Neural cell (in vitro differentiated cells): ENCODE measurements at regions not wholly inside any gene's neighbourhood (a gene's known extent, or its start where the extent isn't known, plus 50 kb on each side); places are given as distances from the start of the nearest gene placed in this dataset.

Experiments used
- H2AFZ ChIP-seq: fragments of 200-600, 300-800 bp; sonication (generic), shearing (Covaris generic); 2 replicates; pipeline ENCODE4 v1.6.0; 2014; ENCODE audit warnings: low read depth, mild to moderate bottlenecking, antibody characterized with exemption, low read length, moderate library complexity
- H3F3A ChIP-seq: fragments of 200-600 bp; shearing (Covaris generic); 2 replicates; pipeline ENCODE4 v1.6.1; 2016; ENCODE audit warnings: mild to moderate bottlenecking, moderate library complexity, mixed read lengths, antibody characterized with exemption, low read length; ENCODE audit not compliant: insufficient read depth, poor library complexity, severe bottlenecking
- H3K27ac ChIP-seq: fragments of 200-600, 300-800 bp; sonication (generic), shearing (Covaris generic); 2 replicates; pipeline ENCODE4 v1.5.1; 2014; ENCODE audit warnings: mild to moderate bottlenecking, low read length, moderate library complexity
- H3K27me3 ChIP-seq: fragments of 300-800, 200-600 bp; sonication (generic), shearing (Covaris generic); 2 replicates; pipeline ENCODE4 v1.6.0; 2014; ENCODE audit warnings: mild to moderate bottlenecking, low read depth, low read length, moderate library complexity; ENCODE audit not compliant: insufficient read depth
- H3K36me3 ChIP-seq: fragments of 300-800, 200-600 bp; sonication (generic), shearing (Covaris generic); 2 replicates; pipeline ENCODE4 v1.5.1; 2014; ENCODE audit warnings: mild to moderate bottlenecking, antibody characterized with exemption, low read length, moderate library complexity; ENCODE audit not compliant: insufficient read depth
- H3K4me2 ChIP-seq: fragments of 300-800, 200-600 bp; sonication (generic), shearing (Covaris generic); 2 replicates; pipeline ENCODE4 v1.6.0; 2014; ENCODE audit warnings: mild to moderate bottlenecking, low read length
- H3K4me3 ChIP-seq: fragments of 300-800, 200-600 bp; sonication (generic), shearing (Covaris generic); 2 replicates; pipeline ENCODE4 v1.5.1; 2014; ENCODE audit warnings: mild to moderate bottlenecking, low read length, moderate library complexity
- H3K79me2 ChIP-seq: fragments of 200-600 bp; shearing (Covaris generic); replicated peaks from 2 replicates; pipeline ENCODE4 v1.6.0; 2014; ENCODE audit warnings: mild to moderate bottlenecking, low read length, moderate library complexity; ENCODE audit not compliant: insufficient read depth
- H3K9ac ChIP-seq: fragments of 300-800, 200-600 bp; sonication (generic), shearing (Covaris generic); 2 replicates; pipeline ENCODE4 v1.6.1; 2016; ENCODE audit warnings: mild to moderate bottlenecking, low read length, mixed read lengths
- H3K9me2 ChIP-seq: fragments of 200-600 bp; shearing (Covaris generic); 2 replicates; pipeline ENCODE4 v1.6.1; 2016; ENCODE audit warnings: mild to moderate bottlenecking, low read length, mixed read lengths; ENCODE audit not compliant: insufficient read depth
- H3K9me3 ChIP-seq: fragments of 200-600, 300-800 bp; sonication (generic), shearing (Covaris generic); 2 replicates; pipeline ENCODE4 v1.6.1; 2016; ENCODE audit warnings: mild to moderate bottlenecking, mixed run types, low read length, moderate library complexity, mixed read lengths
- H4K20me1 ChIP-seq: fragments of 200-600 bp; shearing (Covaris generic); 2 replicates; pipeline ENCODE4 v1.6.1; 2016; ENCODE audit warnings: mild to moderate bottlenecking, mixed run types; ENCODE audit not compliant: insufficient read depth
- EP300 ChIP-seq: fragments of 450-650 bp; conservative IDR thresholded peaks from 2 replicates; pipeline ENCODE4 v1.6.1; 2014; ENCODE audit warnings: antibody characterized with exemption, mild to moderate bottlenecking, moderate library complexity; ENCODE audit not compliant: poor library complexity, severe bottlenecking
- EZH2 ChIP-seq: fragments of 200-600, 300-800 bp; shearing (Covaris generic), sonication (generic); IDR thresholded peaks from 2 replicates; pipeline ENCODE4 v1.6.1; 2014; ENCODE audit warnings: antibody characterized with exemption, low read length, borderline replicate concordance, mild to moderate bottlenecking; ENCODE audit not compliant: insufficient read depth, poor library complexity, severe bottlenecking
- MXI1 ChIP-seq: fragments of 450-650 bp; conservative IDR thresholded peaks from 2 replicates; pipeline ENCODE4 v1.6.1; 2014; ENCODE audit warnings: antibody characterized with exemption, mild to moderate bottlenecking; ENCODE audit not compliant: poor library complexity, severe bottlenecking
- POLR2AphosphoS5 ChIP-seq: IDR thresholded peaks from 2 replicates; pipeline ENCODE4 v1.6.1; 2012
- RAD21 ChIP-seq: fragments of 450-650 bp; conservative IDR thresholded peaks from 2 replicates; pipeline ENCODE4 v1.6.1; 2014; ENCODE audit warnings: antibody characterized with exemption, mild to moderate bottlenecking, moderate library complexity
- SMC3 ChIP-seq: fragments of 450-650 bp; conservative IDR thresholded peaks from 2 replicates; pipeline ENCODE4 v1.6.1; 2014; ENCODE audit warnings: antibody characterized with exemption, mild to moderate bottlenecking, moderate library complexity; ENCODE audit not compliant: poor library complexity
- TAF1 ChIP-seq: IDR thresholded peaks from 2 replicates; pipeline ENCODE4 v1.6.1; 2012; ENCODE audit warnings: low read depth
- TF ChIP-seq, protein P1 (sequence below): fragments of 450-650 bp; IDR thresholded peaks from 2 replicates; pipeline ENCODE4 v1.5.1; 2014; ENCODE audit warnings: antibody characterized with exemption, mild to moderate bottlenecking, moderate library complexity; ENCODE audit not compliant: poor library complexity, severe bottlenecking
- TF ChIP-seq, protein P2 (sequence below): IDR thresholded peaks from 2 replicates; pipeline ENCODE4 v1.6.1; 2012; ENCODE audit warnings: borderline replicate concordance

DNA sequence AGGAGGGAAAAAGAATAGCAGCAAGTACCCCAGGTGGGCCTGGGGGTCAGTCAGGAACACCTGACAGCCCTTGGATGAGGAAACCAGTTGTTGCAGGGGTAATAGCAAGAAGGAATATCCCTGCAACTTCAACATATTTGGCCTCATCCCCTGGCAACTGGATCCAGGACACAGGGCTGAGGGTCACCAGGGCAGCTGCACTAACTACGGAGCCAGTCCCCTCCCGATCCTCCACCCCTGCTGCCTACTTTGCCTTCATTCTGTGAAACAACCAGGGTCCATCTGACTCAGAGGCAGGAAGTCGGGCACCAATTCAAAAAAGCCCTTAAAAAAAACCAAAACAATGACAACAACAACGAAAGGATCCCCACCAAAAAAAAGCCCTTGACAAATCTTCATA is 52.9 kb downstream of the FRMPD3 start:
- H3K4me3 ChIP-seq = no peak overlapping the region
- H3K27ac ChIP-seq = no peak overlapping the region
- H3K9me3 ChIP-seq = no peaks in the 10 kb centered on the region
- H3K27me3 ChIP-seq = peaks cover 19% of the 10 kb centered on the region
- no peaks in the 10 kb centered on the region for H3K9me2 ChIP-seq
- no peaks in the 10 kb centered on the region for H3F3A ChIP-seq
- H4K20me1 ChIP-seq = no peaks in the 10 kb centered on the region
- TF ChIP-seq, protein P1, sequence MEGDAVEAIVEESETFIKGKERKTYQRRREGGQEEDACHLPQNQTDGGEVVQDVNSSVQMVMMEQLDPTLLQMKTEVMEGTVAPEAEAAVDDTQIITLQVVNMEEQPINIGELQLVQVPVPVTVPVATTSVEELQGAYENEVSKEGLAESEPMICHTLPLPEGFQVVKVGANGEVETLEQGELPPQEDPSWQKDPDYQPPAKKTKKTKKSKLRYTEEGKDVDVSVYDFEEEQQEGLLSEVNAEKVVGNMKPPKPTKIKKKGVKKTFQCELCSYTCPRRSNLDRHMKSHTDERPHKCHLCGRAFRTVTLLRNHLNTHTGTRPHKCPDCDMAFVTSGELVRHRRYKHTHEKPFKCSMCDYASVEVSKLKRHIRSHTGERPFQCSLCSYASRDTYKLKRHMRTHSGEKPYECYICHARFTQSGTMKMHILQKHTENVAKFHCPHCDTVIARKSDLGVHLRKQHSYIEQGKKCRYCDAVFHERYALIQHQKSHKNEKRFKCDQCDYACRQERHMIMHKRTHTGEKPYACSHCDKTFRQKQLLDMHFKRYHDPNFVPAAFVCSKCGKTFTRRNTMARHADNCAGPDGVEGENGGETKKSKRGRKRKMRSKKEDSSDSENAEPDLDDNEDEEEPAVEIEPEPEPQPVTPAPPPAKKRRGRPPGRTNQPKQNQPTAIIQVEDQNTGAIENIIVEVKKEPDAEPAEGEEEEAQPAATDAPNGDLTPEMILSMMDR = no peak
- TF ChIP-seq EZH2 (no peak), POLR2AphosphoS5 (no peak), EP300 (no peak), RAD21 (no peak), TAF1 (no peak), SMC3 (no peak), MXI1 (no peak)
- TF ChIP-seq, protein P2, sequence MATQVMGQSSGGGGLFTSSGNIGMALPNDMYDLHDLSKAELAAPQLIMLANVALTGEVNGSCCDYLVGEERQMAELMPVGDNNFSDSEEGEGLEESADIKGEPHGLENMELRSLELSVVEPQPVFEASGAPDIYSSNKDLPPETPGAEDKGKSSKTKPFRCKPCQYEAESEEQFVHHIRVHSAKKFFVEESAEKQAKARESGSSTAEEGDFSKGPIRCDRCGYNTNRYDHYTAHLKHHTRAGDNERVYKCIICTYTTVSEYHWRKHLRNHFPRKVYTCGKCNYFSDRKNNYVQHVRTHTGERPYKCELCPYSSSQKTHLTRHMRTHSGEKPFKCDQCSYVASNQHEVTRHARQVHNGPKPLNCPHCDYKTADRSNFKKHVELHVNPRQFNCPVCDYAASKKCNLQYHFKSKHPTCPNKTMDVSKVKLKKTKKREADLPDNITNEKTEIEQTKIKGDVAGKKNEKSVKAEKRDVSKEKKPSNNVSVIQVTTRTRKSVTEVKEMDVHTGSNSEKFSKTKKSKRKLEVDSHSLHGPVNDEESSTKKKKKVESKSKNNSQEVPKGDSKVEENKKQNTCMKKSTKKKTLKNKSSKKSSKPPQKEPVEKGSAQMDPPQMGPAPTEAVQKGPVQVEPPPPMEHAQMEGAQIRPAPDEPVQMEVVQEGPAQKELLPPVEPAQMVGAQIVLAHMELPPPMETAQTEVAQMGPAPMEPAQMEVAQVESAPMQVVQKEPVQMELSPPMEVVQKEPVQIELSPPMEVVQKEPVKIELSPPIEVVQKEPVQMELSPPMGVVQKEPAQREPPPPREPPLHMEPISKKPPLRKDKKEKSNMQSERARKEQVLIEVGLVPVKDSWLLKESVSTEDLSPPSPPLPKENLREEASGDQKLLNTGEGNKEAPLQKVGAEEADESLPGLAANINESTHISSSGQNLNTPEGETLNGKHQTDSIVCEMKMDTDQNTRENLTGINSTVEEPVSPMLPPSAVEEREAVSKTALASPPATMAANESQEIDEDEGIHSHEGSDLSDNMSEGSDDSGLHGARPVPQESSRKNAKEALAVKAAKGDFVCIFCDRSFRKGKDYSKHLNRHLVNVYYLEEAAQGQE = no peak
- H2AFZ ChIP-seq = no peak overlapping the region
- no peak overlapping the region for H3K9ac ChIP-seq
- H3K79me2 ChIP-seq = no peaks in the 10 kb centered on the region
- no peaks in the 10 kb centered on the region for H3K36me3 ChIP-seq
- no peak overlapping the region for H3K4me2 ChIP-seq

DNA sequence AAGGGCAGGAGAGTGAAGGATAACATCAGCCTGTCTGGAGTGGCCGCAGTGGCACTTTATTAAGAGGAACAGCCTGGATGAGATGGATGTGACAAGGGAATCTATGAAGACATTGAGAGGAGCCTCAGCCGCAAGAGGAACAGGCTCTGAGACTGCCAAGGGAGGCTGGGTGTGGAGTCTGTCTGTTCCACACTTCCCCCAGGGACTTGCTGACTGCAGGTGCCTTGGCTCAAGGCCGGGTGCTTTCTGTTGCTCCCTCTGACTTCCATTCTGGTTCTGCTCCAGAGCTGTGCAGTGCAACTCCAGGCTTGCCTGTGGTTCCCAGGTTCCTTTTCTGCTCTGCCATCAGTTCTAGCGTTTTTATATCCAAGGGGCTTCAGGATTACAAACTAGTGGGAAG is 54.6 kb downstream of the FRMPD3 start:
- TF ChIP-seq EZH2 (no peak), TAF1 (no peak), SMC3 (no peak), POLR2AphosphoS5 (no peak), MXI1 (no peak), RAD21 (no peak), EP300 (no peak)
- TF ChIP-seq, protein P2 = no peak
- TF ChIP-seq, protein P1 = no peak
- Histone ChIP-seq H3F3A (no peaks in the 10 kb centered on the region), H4K20me1 (no peaks in the 10 kb centered on the region), H3K79me2 (no peaks in the 10 kb centered on the region), H3K36me3 (no peaks in the 10 kb centered on the region), H3K9ac (no peak overlapping the region), H3K4me2 (no peak overlapping the region), H3K27me3 (peaks cover 29% of the 10 kb centered on the region), H2AFZ (no peak overlapping the region), H3K9me2 (no peaks in the 10 kb centered on the region), H3K27ac (no peak overlapping the region), H3K9me3 (no peaks in the 10 kb centered on the region), H3K4me3 (no peak overlapping the region)
